ENCODE measurements at regions not wholly inside any gene's neighbourhood (a gene's known extent, or its start where the extent isn't known, plus 50 kb on each side); places are given as distances from the start of the nearest gene placed in this dataset.

- Histone ChIP-seq H3K4me1 (ENCODE audit: control insufficient read depth, extremely low read depth, insufficient read depth, low read length) (no peaks in the 10 kb centered on the region), H3K4me3 (replicated peaks in 1 of 4; ENCODE audit: control extremely low read depth in 1 of 4, insufficient read depth in 1 of 4, low read depth in 3 of 4, low read length in 4 of 4) (no peak overlapping the region), H3K27me3 (ENCODE audit: control insufficient read depth, insufficient read depth, low read length) (no peaks in the 10 kb centered on the region), H3K79me2 (ENCODE audit: control insufficient read depth, insufficient read depth, low read length) (no peaks in the 10 kb centered on the region), H4K20me1 (ENCODE audit: control insufficient read depth, extremely low read depth, insufficient read depth, low read length) (no peaks in the 10 kb centered on the region), H3K4me2 (ENCODE audit: extremely low read depth, insufficient read depth, low read length) (no peak overlapping the region), H3K9ac (ENCODE audit: insufficient read depth, low read length) (no peak overlapping the region), H2AFZ (ENCODE audit: low read length) (no peak overlapping the region), H3K27ac (ENCODE audit: insufficient read depth, low read length) (no peak overlapping the region), H3K36me3 (ENCODE audit: control insufficient read depth, insufficient read depth, low read length) (no peaks in the 10 kb centered on the region), H3K9me3 (ENCODE audit: control insufficient read depth, insufficient read depth, low read depth, low read length) (no peaks in the 10 kb centered on the region)
- no peak for DNase-seq (ENCODE audit: low read depth in 2 of 2)
- TF ChIP-seq CTCF (conservative IDR thresholded peaks at IDR 0.05 in 1 of 2, IDR thresholded peaks at IDR 0.05 in 1 of 2; ENCODE audit: low read depth in 1 of 2, low read length in 2 of 2) (no peak), EZH2 (IDR thresholded peaks at IDR 0.05; ENCODE audit: low read length, missing control alignments) (no peak)
These were observed 98.8 kb downstream of the MAGEC1 start for GRCh38 chrX:142002471-142002870.

DNA sequence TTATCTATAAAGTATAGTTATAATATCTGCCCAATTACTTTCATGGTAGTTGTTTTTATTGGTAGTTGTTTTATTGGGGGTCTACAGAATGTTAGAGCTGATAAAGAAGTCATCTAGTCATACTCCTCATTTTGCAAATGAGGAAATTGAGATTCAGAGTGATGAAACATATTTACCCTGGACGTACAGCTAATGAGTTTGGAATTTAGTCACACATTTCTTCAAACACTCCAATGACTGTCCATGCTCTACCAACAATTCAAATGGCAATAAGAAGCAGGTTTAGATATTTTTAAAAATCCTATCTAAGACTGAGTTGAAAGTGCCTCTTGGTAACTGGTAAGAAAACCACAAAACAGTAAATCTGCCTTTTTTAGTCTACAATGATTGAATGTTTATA, 98.2 kb downstream of the MAGEC1 start:
- Histone ChIP-seq H3K79me2 (ENCODE audit: control insufficient read depth, insufficient read depth, low read length) (no peaks in the 10 kb centered on the region), H3K27me3 (ENCODE audit: control insufficient read depth, insufficient read depth, low read length) (no peaks in the 10 kb centered on the region), H3K4me3 (replicated peaks in 1 of 4; ENCODE audit: control extremely low read depth in 1 of 4, insufficient read depth in 1 of 4, low read depth in 3 of 4, low read length in 4 of 4) (no peak overlapping the region), H3K9me3 (ENCODE audit: control insufficient read depth, insufficient read depth, low read depth, low read length) (no peaks in the 10 kb centered on the region), H3K9ac (ENCODE audit: insufficient read depth, low read length) (no peak overlapping the region), H3K4me2 (ENCODE audit: extremely low read depth, insufficient read depth, low read length) (no peak overlapping the region), H3K27ac (ENCODE audit: insufficient read depth, low read length) (no peak overlapping the region), H4K20me1 (ENCODE audit: control insufficient read depth, extremely low read depth, insufficient read depth, low read length) (no peaks in the 10 kb centered on the region), H2AFZ (ENCODE audit: low read length) (no peak overlapping the region), H3K36me3 (ENCODE audit: control insufficient read depth, insufficient read depth, low read length) (no peaks in the 10 kb centered on the region), H3K4me1 (ENCODE audit: control insufficient read depth, extremely low read depth, insufficient read depth, low read length) (no peaks in the 10 kb centered on the region)
- TF ChIP-seq EZH2 (IDR thresholded peaks at IDR 0.05; ENCODE audit: low read length, missing control alignments) (no peak), CTCF (conservative IDR thresholded peaks at IDR 0.05 in 1 of 2, IDR thresholded peaks at IDR 0.05 in 1 of 2; ENCODE audit: low read depth in 1 of 2, low read length in 2 of 2) (no peak)
- peak in 1 of 2 donors; percentile 7 for DNase-seq (ENCODE audit: low read depth in 2 of 2)

GRCh38 chrX:141989815-141990214, 86.1 kb downstream of the MAGEC1 start:
- Histone ChIP-seq H3K79me2 (ENCODE audit: control insufficient read depth, insufficient read depth, low read length) (no peaks in the 10 kb centered on the region), H3K4me2 (ENCODE audit: extremely low read depth, insufficient read depth, low read length) (no peak overlapping the region), H2AFZ (ENCODE audit: low read length) (no peak overlapping the region), H3K9me3 (ENCODE audit: control insufficient read depth, insufficient read depth, low read depth, low read length) (no peaks in the 10 kb centered on the region), H3K4me1 (ENCODE audit: control insufficient read depth, extremely low read depth, insufficient read depth, low read length) (no peaks in the 10 kb centered on the region), H3K27ac (ENCODE audit: insufficient read depth, low read length) (no peak overlapping the region), H3K4me3 (replicated peaks in 1 of 4; ENCODE audit: control extremely low read depth in 1 of 4, insufficient read depth in 1 of 4, low read depth in 3 of 4, low read length in 4 of 4) (no peak overlapping the region), H3K36me3 (ENCODE audit: control insufficient read depth, insufficient read depth, low read length) (no peaks in the 10 kb centered on the region), H3K9ac (ENCODE audit: insufficient read depth, low read length) (no peak overlapping the region), H4K20me1 (ENCODE audit: control insufficient read depth, extremely low read depth, insufficient read depth, low read length) (no peaks in the 10 kb centered on the region), H3K27me3 (ENCODE audit: control insufficient read depth, insufficient read depth, low read length) (no peaks in the 10 kb centered on the region)
- TF ChIP-seq CTCF (conservative IDR thresholded peaks at IDR 0.05 in 1 of 2, IDR thresholded peaks at IDR 0.05 in 1 of 2; ENCODE audit: low read depth in 1 of 2, low read length in 2 of 2) (no peak), EZH2 (IDR thresholded peaks at IDR 0.05; ENCODE audit: low read length, missing control alignments) (no peak)
- DNase-seq (ENCODE audit: low read depth in 2 of 2), result peak; percentile 52 to 60

All from fibroblast of lung (primary cell).